ENCODE measurements at regions not wholly inside any gene's neighbourhood (a gene's known extent, or its start where the extent isn't known, plus 50 kb on each side); places are given as distances from the start of the nearest gene placed in this dataset.
"Not testable (repeated sequence)": the region's sequence is repeated elsewhere in the genome, so short reads cannot be mapped to it uniquely, and the experiment has no call there.

DNA sequence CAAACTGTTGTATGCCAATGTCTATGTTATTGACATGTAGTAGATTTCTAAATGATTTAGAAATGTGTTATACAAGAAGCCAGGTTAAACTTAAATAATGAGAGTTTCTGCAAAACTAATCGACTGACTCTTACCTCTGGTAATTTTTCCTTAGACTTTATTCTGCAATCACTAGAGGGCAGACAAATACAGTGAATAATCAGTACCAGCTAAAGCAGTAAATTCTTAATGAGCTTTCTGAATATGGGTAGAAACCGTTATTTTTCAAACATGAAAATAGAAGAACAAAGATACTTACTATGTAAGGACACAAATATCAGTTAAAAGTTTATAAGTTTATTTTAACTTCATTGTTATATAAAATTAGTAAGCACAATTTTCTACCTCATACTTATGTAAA lies 97.9 kb upstream of the RGS1 start:
- DNase-seq, result no peak

DNA sequence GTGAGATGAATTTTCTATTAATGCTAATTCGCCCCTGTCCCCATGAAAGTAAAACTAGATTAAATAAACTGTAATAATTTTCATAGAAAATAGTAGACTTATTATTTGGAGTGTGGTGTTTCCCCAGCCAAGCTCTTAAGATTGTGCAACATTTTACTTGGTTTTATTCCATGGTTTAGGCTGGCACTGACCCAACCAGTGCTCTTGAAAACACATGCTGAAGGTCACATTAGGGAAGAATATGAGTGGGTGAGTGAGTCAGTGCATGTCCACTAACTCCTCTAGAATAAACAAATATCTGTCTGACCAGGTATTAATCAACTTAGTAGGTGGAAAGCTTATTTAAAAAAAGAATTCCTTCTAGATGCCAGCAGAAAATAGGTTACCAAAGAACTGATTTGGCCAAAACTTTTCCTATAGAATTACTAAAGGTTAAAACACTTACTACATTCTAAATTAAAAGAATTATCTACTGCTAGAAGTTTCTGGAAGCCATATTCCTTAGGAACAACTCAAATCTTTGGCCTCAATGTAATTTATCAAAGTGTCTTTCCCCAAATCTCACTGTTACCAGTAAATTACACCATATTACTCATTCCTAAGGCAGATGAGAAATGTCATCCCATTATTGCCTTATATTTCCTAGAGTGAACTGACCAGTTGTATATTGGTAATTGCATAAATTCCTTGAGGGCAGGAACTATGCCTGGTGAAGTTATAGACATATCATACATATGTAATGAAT lies 89.7 kb upstream of the RGS1 start:
- no peak for DNase-seq

DNA sequence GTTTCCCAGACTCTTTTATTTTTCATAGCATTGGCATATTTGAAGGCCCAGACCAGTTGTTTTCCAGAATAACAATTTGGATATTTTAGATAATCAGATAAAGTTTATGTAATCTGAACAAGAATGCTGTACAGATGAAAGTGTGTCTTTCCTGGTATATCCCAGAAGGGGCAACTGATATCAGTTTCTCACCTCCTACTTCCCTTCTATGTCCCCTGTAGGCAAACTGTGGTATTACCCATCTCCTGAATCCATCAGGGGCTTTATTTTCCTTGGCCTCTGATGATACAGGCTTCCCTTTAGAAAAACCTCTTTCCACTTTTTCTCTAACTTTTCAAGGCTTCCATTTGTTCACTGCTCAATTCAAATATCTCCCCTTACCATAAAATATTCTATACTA lies 87.5 kb upstream of the RGS1 start:
- DNase-seq, result no peak

DNA sequence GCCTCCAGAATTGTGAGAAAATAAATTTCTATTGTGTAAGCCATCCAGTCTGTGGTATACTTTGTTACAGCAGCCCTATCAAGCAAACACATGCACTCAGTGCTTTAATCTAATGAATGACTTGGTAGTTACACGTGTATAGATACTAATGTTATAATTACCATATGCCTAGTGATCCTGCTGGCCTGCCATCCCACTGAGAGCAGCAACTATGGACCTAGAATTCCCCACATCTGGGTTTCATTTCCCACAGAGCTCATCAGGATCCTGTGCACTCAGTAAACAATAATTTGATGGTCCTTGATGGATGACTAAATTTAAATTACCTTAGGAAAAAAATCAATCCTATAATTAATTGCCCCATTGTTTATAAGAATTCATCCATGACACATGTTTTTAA lies 86.5 kb upstream of the RGS1 start:
- no peak for DNase-seq

DNA sequence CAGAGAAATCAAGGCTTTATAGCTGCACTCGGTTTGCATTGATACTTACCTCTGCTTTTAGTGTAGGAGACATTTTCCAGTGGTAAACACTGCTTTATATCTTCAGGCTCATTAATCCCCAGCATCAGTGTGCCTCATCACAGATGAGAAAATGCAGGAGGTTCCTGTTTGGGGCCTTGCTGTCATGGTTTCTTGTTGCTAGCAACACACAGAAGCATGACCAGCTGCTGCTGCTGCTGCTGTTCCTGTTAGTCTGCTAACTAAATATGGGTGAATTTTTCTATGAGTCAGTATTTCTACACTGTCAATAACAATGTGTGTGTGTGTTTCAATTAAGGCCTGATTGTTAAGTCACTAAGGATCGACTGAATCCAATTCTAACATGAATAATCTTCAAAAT lies 85.8 kb upstream of the RGS1 start:
- DNase-seq, result no peak

DNA sequence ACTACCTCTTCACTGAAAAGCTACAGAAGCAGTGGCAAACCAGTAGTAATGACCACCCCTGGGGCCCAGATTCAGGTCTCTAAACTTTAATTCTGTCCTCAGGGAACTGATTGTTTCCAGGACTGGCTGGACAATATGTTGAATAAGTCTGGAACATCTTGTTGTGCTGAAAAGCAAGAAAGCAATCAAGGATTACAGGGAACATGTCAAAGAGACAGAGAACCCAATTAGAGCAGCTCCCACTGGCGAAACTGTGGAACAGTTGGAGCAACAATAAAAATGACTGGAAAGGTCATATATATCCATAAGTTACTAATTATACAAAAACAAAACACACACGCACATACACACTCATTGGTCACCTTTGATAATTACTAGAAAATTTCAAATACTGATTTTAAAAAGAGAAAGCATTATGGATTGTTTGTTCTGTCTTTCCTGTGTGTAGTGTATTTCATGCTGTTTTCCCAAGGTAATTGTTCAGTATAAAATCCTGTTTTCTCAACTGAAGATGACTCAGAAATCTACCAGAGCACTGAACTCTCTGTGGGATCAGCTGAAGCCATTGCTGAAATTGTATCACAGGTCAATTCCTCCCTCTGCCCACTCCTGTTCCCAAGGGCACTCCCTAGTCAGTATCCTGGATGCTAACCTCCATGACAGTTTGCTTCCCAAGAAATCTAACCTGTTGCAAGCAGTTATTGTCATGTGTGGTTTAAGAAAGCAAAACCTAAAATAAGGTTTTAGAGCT lies 83.6 kb upstream of the RGS1 start:
- DNase-seq, result no peak

DNA sequence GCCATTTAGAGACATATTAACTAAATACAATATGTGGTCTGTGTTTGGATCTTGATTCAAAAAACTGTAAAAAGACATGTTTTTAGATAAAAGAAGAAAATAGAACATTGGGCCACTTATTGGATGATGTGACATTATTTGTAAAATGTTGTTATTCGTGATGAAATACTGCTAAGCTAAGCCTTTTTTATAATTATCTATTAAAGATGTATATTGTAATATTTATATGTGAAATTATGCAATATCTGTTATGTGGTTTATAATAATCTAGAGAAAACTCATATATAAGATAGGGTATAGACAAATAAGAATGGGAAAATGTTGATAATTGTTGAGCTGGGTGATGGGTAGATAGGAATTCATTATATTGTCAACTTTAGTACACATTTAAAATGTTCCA lies 82.0 kb upstream of the RGS1 start:
- no peak for DNase-seq

DNA sequence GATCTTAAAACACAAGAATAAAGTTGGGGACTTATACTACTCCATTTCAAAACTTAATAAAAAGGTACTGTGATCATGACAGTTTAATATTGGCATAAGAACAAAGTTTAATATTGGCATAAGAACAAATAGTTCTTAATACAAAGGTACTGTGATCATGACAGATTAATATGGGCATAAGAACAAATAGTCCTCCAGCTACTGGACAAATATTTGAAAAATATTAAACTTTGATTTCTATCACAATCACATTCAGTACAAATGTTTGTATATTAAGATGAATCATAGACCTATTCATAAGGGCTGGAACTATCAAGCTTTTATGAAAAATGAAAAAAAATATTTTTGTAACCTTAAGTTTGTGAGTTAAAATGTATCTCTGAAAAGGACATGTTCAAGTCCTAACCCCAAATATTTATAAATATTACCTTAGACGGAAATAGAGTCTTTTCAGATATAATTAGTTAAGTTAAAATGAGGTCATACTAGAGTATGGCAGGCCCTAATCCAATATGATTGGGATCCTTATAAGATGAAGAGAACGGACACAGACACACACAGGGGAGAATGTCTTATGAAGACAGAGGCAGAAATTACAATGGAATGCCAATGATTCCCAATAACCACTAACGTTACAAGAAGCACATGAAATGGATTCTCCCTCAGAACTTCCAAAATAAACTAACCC lies 79.1 kb upstream of the RGS1 start:
- DNase-seq, result no peak

DNA sequence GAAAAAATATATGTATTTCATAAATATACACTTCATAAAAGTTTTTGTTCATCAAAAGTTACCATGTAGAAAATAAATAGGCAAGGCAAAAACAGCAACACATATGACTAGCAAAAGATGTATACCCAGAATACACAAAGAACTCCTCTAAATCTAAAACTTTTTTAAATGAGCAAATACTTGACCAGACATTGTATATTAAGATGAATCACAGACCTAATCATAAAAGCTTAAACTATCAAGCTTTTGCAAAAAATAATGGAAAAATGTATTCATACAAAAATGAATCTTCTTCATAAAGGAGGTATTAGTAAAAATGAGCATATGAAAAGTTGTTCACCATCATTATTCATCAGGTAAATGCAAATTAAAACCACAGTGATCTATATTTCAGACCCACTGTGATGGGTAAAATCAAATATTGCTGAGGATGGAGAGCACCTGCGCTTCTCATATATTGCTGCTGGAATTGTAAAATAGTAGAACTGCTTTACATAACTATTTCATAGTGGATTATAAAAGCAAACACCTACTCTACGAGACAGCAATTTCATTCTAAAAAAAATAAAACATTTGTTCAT lies 78.3 kb upstream of the RGS1 start:
- no peak for DNase-seq

DNA sequence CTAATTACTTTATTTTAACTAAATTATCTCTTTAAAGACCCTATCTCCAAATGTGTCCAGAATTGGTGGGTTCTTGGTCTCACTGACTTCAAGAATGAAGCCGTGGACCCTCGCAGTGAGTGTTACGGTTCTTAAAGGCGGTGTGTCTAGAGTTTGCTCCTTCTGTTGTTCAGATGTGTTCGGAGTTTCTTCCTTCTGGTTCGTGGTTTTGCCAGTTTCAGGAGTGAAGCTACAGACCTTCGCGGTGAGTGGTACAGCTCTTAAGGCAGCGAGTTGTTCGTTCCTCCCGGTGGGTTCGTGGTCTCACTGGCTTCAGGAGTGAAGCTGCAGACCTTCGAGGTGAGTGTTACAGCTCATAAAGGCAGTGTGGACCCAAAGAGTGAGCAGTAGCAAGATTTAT lies 77.5 kb upstream of the RGS1 start:
- DNase-seq, result not testable (repeated sequence)

DNA sequence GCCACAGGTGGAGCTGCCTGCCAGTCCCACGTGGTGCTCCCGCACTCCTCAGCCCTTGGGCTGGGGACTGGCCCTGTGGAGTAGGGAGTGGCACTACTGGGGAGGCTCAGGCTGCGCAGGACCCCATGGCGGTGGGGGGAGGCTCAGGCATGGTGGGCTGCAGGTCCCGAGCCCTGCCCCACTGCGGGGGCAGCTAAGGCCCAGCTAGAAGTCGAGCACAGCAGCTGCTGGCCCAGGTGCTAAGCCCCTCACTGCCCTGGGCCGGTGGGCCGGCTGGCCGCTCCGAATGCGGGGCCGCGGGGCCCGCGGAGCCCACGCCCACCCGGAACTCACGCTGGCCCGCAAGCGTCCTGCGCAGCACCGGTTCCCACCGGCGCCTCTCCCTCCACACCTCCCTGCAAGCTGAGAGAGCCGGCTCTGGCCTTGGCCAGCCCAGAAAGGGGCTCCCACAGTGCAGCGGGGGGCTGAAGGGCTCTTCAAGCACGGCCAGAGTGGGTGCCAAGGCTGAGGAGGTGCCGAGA lies 76.5 kb upstream of the RGS1 start:
- DNase-seq, result not testable (repeated sequence)

DNA sequence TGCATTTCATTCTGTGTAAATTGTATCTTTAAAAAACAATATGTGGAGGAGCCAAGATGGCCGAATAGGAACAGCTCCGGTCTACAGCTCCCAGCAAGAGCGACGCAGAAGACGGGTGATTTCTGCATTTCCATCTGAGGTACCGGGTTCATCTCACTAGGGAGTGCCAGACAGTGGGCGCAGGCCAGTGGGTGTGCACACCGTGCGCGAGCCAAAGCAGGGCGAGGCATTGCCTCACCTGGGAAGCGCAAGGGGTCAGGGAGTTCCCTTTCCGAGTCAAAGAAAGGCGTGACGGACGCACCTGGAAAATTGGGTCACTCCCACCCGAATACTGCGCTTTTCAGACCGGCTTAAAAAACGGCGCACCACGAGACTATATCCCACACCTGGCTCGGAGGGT lies 75.0 kb upstream of the RGS1 start:
- DNase-seq, result not testable (repeated sequence)

DNA sequence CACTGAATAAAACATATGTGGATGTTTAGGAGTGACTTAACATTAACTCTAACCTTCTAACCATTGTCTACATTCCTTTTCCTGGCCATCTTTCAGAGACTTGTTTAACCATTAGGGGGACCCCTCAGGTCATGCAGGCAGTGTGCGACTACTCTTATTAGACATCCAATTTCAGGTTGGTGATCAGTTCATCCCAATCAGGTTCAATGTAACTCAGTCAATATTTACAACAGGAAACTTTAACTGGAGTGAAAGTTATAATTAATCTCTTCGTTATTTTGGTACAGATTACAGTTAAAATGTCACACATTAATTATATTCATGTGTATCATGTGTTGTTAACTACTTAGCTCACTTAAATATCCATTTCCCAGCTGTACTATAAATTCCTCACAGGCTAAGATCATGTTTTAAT lies 68.8 kb upstream of the RGS1 start:
- no peak for DNase-seq

DNA sequence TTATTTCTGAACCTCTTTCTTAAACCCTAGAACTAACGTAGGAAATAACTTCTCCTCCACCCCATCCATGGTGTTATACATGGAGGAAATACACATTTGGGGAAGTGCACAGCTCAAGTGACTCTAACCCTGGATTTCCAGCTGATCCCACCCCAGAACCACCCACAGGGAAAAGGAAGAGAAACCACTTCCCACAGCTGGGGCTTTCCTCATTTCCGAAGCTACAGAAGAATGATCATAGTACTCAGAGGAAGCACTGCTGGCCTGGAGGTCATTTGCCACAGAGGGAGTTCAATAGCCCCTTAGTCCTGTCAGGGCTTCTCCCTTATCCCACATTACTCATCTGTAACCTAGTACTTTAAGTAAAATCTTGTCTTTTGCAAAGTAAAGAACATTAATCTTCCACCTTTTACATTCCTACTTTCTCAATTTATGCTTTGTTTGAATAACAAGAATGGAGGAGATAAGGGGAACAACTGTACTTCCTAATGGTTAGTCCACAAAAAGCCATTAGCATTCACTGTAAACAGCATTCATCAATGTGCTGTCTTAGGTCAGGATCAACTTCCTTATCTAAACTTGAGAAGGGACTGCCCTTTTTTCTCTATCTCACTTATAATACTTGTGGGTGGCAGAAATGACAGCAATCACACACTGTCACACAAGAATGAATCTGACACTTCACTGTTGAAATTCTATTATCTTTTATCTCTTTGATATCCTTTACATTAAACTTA lies 63.0 kb upstream of the RGS1 start:
- no peak for DNase-seq

DNA sequence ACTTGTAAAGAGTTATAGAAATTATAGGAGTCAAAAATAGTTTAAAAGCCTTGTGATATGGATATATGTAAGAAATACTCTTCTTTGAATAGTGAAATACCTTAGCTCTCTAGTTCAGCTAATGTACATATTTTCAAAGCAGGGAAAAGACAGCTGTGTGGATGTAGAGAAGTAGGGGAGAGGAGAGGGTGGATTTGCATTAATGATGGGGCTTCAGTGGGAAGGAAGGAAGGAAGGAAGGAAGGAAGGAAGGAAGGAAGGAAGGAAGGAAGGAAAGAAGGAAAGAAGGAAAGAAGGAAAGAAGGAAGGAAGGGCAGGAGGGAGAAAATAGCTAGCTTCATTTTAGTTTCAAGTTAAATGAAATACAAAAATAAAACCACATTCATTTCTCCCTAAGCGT lies 62.4 kb upstream of the RGS1 start:
- DNase-seq, result no peak

DNA sequence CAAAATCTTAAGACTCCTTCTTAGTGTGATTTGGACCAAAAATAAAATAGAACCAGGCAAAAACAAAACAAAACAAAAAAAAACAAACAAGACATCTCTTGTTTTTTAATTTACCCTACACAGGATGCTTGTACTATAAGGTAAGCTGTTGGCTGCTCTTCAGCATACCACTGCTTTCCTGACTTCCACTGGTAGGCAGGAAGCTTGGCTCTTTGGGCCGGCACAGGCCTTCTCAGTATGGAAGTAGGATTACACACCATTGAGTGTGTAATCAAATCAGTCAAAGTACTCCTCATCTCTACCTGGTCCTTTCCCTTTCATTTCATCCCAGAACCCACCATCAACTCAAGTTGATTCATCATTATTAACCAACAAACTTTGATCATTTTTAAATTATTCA lies 61.9 kb upstream of the RGS1 start:
- no peak for DNase-seq

DNA sequence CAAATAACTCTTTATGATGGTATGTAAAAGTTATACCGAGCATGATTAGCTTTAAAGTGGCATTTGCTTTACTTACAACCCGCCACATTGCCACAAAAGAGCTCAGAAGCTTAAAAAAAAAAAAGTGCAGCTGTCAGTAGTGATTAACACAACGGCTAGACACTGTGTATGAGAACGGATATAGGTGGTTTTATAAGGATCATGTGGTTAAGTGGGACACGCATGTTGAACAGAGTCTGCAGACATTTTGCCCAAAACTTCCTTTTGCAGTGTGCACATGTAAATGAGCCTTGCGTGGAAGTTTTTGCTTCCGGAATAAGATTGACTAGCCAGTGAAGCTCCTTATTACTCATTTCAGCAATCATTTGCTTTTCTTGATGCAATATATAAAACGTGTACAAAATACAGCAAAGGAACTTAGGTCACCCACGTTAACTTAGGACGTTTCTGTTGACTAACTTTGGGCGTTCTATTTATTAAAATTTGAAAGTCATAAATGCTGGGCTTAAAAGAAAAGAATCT lies 58.7 kb upstream of the RGS1 start:
- DNase-seq, result no peak

DNA sequence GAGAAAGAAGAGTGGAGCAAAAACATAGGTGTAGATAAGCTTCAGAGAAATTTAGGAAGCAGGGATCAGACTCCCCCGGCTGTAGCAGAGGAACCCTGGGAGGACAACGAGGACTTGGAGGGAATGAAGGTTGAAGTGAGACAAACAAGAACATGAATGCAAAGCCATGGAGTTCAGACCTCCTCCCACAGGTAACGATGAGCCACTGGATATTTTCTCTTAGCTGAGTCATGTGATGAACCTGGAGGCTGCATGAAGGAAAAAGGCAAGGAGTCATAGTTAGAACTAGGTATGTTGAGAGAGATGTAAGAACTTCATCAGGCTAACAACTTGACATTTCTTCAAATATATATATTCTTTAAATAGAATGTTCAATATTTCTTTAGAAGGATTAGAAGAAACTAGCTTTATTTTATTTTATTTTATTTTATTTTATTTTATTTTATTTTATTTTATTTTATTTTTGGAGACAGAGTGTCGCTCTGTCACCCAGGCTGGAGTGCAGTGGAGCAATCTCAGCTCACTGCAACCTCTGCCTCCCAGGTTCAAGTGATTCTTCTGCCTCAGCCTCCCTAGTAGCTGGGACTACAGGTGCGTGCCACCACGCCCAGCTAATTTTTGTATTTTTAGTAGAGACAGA lies 57.7 kb upstream of the RGS1 start:
- DNase-seq, result not testable (repeated sequence)

DNA sequence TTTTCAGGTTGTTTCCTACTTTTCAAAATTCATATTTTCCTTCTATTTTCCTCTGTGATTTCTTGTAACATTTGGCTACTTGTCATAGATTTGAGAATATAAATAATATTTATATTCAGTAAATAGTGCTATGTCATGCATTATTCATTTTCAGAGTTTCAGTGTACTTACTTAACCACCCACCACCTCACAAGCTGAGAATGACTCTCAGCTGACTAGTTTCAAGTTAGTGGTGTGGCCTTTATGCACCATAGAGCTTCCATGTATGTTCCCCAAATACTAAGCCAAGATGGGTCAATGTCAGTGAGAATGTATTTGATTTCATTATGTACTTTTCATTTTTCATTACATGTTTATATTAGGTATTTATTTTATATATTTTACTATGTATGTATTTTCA lies 56.9 kb upstream of the RGS1 start:
- no peak for DNase-seq

DNA sequence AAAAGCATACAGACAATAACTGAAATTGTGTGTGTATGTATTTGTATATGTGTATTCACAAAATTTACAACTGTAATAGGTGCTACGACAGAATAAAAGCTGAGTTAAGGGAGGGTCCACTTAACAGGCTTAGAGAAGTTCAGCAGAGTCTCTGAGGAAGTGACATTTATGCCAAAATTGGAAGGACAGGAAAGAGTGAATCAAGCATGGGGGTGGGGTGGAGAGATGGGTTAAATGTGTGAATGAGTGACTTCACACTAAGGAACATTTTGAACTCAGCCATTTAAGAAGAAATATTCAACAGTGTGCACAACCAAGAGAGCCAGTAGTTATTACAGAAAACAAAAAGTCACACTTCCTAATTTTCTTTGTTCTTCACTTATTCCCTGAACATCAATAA lies 53.8 kb upstream of the RGS1 start:
- DNase-seq, result no peak

DNA sequence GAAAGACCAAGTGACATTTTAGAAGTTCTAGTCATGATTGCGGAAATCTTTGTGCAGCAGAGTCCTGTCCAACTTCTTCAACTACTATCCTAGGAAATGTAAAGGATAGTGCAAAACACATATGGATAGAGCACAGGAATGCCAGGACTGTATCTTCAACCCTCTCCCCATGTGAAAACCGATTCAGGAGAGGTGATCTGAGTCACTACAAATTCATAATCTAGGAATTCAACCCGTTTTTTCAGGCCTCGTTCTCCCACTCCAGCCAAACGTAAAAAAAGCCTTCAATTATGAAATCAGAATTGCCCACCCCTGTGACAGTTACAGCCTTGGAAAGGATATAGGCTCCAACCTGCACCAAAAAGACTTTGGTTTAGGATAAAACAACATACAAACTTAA lies 52.9 kb upstream of the RGS1 start:
- DNase-seq, result no peak

DNA sequence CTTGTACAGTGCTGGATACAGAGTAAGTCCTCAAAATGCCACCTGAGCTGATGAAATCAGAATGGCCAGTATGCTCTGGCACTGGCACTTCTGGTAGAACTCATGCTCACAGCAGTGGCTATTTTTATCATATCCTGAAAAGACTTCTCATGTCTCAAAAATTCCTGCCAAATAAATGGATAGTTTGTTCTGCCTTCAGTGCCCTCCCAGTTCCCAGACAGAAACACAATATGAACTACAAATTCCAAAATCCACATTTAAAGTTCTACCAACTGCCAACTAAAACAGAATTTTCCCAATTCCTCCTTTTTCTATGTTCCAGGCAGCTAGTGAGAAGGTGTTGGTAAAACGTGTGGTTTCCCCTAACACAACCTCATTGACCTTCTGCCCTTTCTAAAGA lies 51.4 kb upstream of the RGS1 start:
- no peak for DNase-seq
